ENCODE measurements at regions not wholly inside any gene's neighbourhood (a gene's known extent, or its start where the extent isn't known, plus 50 kb on each side); places are given as distances from the start of the nearest gene placed in this dataset.

- H3K27ac Mint-ChIP-seq: no peak overlapping the region
Observed at GRCh38 chr5:29662876-29663275, 1530.6 kb upstream of the CDH6 start.

More at GRCh38 chr5:29662876-29663275, 1530.6 kb upstream of the CDH6 start:
- no peak overlapping the region for H3K18ac ChIP-seq (ENCODE audit: insufficient read length, low read depth, low read length)
- H3K4ac ChIP-seq (ENCODE audit: low read depth, low read length): no peak overlapping the region
- H4K91ac ChIP-seq (ENCODE audit: insufficient read length, low read depth, low read length): no peak overlapping the region
- H3K4me1 ChIP-seq (ENCODE audit: insufficient read depth, low read length): no peaks in the 10 kb centered on the region
- WGBS (ENCODE audit: extremely low coverage, insufficient read length, low lambda C conversion rate): no CpG with 5 or more reads among the region's 2 CpGs
- no peaks in the 10 kb centered on the region for H3K79me1 ChIP-seq (ENCODE audit: insufficient read depth, low read depth, low read length, poor library complexity, severe bottlenecking)
- H2AK5ac ChIP-seq (ENCODE audit: insufficient read length, low read length): no peak overlapping the region
- no peak overlapping the region for H3K23ac ChIP-seq (ENCODE audit: insufficient read length, low read depth, low read length)
- no peak overlapping the region for H2BK12ac ChIP-seq (ENCODE audit: insufficient read length, low read depth, low read length)
- no peak overlapping the region for H2BK15ac ChIP-seq (ENCODE audit: low read depth, low read length)
- no peaks in the 10 kb centered on the region for H3K79me2 ChIP-seq (ENCODE audit: insufficient read depth, low read length)
- H3K36me3 Mint-ChIP-seq (ENCODE audit: insufficient read depth in 1 of 3, low read depth in 3 of 3): peaks cover 0 to 6% (median 0%) of the 10 kb centered on the region in 3 experiments; a peak in 1 of 7 replicates
- H3K27me3 ChIP-seq (ENCODE audit: insufficient read depth, low read length): no peaks in the 10 kb centered on the region
- H3K23me2 ChIP-seq (ENCODE audit: insufficient read length, low read depth, low read length, poor library complexity, severe bottlenecking): no peaks in the 10 kb centered on the region
- H4K20me1 ChIP-seq (ENCODE audit: control insufficient read depth, insufficient read depth, insufficient read length): no peaks in the 10 kb centered on the region
- no peak overlapping the region for H3K4me3 Mint-ChIP-seq
- H3K14ac ChIP-seq (ENCODE audit: insufficient read depth, low read length): no peak overlapping the region
- no peaks in the 10 kb centered on the region for H3K27me3 Mint-ChIP-seq (ENCODE audit: low read depth)
- no peak overlapping the region for H3K56ac ChIP-seq (ENCODE audit: insufficient read length, low read depth, low read length)
- no peak overlapping the region for H3K27ac ChIP-seq (ENCODE audit: insufficient read length, low read depth, low read length)
- no peak overlapping the region for H4K5ac ChIP-seq (ENCODE audit: insufficient read length, low read depth, low read length)
- no peak overlapping the region for H2AFZ ChIP-seq (ENCODE audit: low read length)
- H2BK120ac ChIP-seq (ENCODE audit: low read depth, low read length, poor library complexity, severe bottlenecking): no peak overlapping the region
- H3T11ph ChIP-seq (ENCODE audit: low read length): no peak overlapping the region
- no peak overlapping the region for H4K8ac ChIP-seq (replicated peaks; ENCODE audit: insufficient read length, low read depth, low read length)
- no peak for TF ChIP-seq CTCF (conservative IDR thresholded peaks at IDR 0.05)
- H3K4me1 Mint-ChIP-seq: no peaks in the 10 kb centered on the region
- H3K9me3 ChIP-seq (ENCODE audit: control insufficient read depth, low read depth, low read length): no peaks in the 10 kb centered on the region
- H2BK20ac ChIP-seq (ENCODE audit: low read depth, low read length, poor library complexity, severe bottlenecking): no peak overlapping the region
- no peak overlapping the region for H3K4me2 ChIP-seq (ENCODE audit: insufficient read depth, insufficient read length, low read length)
- H2BK5ac ChIP-seq (ENCODE audit: insufficient read length, low read length): no peak overlapping the region
- H3K9ac ChIP-seq (ENCODE audit: extremely low read depth, insufficient read length, low read length): no peak overlapping the region
- no peak for DNase-seq
- peaks cover 11 to 14% of the 10 kb centered on the region in 2 experiments; a peak in 4 of 5 replicates for H3K9me3 Mint-ChIP-seq

All from H9 (cell line).